GM23338 (cell line): ENCODE measurements at regions not wholly inside any gene's neighbourhood (a gene's known extent, or its start where the extent isn't known, plus 50 kb on each side); places are given as distances from the start of the nearest gene placed in this dataset.

ENCODE experiments used
- CREB1 ChIP-seq: fragments of 250-450 bp; sonication (Bioruptor Pico); IDR thresholded peaks from 2 replicates; pipeline ENCODE4 v1.5.0; 2020; ENCODE audit warnings: low read depth, mild to moderate bottlenecking, moderate library complexity
- EZH2 ChIP-seq: fragments of 200-600 bp; sonication (generic); IDR thresholded peaks from one replicate; pipeline ENCODE4 v1.8.0; 2017; ENCODE audit warnings: antibody characterized with exemption, mild to moderate bottlenecking, low read depth; ENCODE audit not compliant: unreplicated experiment
- EZH2phosphoT487 ChIP-seq: fragments of 200-600 bp; sonication (generic); IDR thresholded peaks from one replicate; pipeline ENCODE4 v1.8.1; 2018; ENCODE audit warnings: antibody characterized with exemption; ENCODE audit not compliant: unreplicated experiment
- JUNB ChIP-seq: IDR thresholded peaks from one replicate; pipeline ENCODE4 v1.6.1; 2016; ENCODE audit warnings: antibody characterized with exemption; ENCODE audit not compliant: unreplicated experiment
- POLR2AphosphoS5 ChIP-seq: IDR thresholded peaks from 2 replicates; pipeline ENCODE4 v1.6.1; 2016; ENCODE audit warnings: antibody characterized with exemption, low read depth
- ZNF331 ChIP-seq: fragments of 250-450 bp; sonication (Bioruptor Pico); IDR thresholded peaks from 2 replicates; pipeline ENCODE4 v1.5.0; 2020; ENCODE audit warnings: low read depth, mild to moderate bottlenecking, moderate library complexity
- TF ChIP-seq, protein P1 (sequence below): IDR thresholded peaks from one replicate; pipeline ENCODE4 v1.6.1; 2018; ENCODE audit warnings: antibody characterized with exemption; ENCODE audit not compliant: unreplicated experiment
- TF ChIP-seq, protein P2 (sequence below), 2 experiments: fragments of 200-600 bp in 1 of 2; sonication (generic) in 1 of 2; conservative IDR thresholded peaks; 2 replicates each; pipeline versions ENCODE4 v1.5.1 to v1.6.1; 2016 to 2017; ENCODE audit warnings: antibody characterized with exemption in 2 of 2, low read depth in 2 of 2, mild to moderate bottlenecking in 2 of 2, moderate library complexity in 1 of 2

DNA sequence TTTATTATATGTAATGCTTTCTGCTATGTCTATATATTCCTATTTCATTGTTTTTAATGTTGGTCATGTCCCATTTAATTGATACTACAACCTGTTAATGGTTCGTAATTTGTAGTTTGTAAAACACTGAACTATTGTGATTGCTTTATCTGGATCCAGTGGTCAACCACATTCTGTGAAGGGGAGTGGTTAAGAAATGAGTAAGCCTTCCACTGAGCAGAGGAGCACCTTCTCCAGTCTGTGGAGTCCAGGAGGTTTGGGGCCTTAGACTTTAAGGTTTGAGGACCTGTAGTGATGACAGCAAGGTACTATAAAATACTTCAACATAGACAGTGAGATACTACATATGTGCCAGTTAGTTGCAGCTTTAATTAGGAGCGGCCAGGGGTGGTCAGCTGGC, 67.7 kb upstream of the RAD23B start:
- TF ChIP-seq, protein P1, sequence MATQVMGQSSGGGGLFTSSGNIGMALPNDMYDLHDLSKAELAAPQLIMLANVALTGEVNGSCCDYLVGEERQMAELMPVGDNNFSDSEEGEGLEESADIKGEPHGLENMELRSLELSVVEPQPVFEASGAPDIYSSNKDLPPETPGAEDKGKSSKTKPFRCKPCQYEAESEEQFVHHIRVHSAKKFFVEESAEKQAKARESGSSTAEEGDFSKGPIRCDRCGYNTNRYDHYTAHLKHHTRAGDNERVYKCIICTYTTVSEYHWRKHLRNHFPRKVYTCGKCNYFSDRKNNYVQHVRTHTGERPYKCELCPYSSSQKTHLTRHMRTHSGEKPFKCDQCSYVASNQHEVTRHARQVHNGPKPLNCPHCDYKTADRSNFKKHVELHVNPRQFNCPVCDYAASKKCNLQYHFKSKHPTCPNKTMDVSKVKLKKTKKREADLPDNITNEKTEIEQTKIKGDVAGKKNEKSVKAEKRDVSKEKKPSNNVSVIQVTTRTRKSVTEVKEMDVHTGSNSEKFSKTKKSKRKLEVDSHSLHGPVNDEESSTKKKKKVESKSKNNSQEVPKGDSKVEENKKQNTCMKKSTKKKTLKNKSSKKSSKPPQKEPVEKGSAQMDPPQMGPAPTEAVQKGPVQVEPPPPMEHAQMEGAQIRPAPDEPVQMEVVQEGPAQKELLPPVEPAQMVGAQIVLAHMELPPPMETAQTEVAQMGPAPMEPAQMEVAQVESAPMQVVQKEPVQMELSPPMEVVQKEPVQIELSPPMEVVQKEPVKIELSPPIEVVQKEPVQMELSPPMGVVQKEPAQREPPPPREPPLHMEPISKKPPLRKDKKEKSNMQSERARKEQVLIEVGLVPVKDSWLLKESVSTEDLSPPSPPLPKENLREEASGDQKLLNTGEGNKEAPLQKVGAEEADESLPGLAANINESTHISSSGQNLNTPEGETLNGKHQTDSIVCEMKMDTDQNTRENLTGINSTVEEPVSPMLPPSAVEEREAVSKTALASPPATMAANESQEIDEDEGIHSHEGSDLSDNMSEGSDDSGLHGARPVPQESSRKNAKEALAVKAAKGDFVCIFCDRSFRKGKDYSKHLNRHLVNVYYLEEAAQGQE: no peak
- no peak for TF ChIP-seq EZH2
- TF ChIP-seq, protein P2, sequence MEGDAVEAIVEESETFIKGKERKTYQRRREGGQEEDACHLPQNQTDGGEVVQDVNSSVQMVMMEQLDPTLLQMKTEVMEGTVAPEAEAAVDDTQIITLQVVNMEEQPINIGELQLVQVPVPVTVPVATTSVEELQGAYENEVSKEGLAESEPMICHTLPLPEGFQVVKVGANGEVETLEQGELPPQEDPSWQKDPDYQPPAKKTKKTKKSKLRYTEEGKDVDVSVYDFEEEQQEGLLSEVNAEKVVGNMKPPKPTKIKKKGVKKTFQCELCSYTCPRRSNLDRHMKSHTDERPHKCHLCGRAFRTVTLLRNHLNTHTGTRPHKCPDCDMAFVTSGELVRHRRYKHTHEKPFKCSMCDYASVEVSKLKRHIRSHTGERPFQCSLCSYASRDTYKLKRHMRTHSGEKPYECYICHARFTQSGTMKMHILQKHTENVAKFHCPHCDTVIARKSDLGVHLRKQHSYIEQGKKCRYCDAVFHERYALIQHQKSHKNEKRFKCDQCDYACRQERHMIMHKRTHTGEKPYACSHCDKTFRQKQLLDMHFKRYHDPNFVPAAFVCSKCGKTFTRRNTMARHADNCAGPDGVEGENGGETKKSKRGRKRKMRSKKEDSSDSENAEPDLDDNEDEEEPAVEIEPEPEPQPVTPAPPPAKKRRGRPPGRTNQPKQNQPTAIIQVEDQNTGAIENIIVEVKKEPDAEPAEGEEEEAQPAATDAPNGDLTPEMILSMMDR (conservative IDR thresholded peaks at IDR 0.05; ENCODE audit: low read depth in 2 of 2): no peak
- TF ChIP-seq POLR2AphosphoS5: no peak
- no peak for TF ChIP-seq EZH2phosphoT487
- TF ChIP-seq JUNB: no peak
- no peak for TF ChIP-seq CREB1 (CRISPR knock-in tag)
- TF ChIP-seq ZNF331 (CRISPR knock-in tag): no peak
